WTC11 (cell line): ENCODE measurements at regions not wholly inside any gene's neighbourhood (a gene's known extent, or its start where the extent isn't known, plus 50 kb on each side); places are given as distances from the start of the nearest gene placed in this dataset.
A peak's percentile ranks its signal among the peaks of the same experiment; 100 is the strongest.

ENCODE experiments used
- ATAC-seq: fragments of 200-7000 bp; cut with Tn5 transposase; 2 replicates; pipeline ENCODE4 v1.10.0; 2021; ENCODE audit warnings: mild to moderate bottlenecking, moderate library complexity
- CTCF ChIA-PET: fragments of 300-600 bp; sonication (Branson Sonifier 250); formaldehyde crosslinking; loops from one replicate; lab custom pipeline; 2021; ENCODE audit warnings: antibody characterized with exemption; lab: Charles Lee
- POLR2A ChIA-PET: fragments of 350-600 bp; sonication (Branson Sonifier 250); formaldehyde crosslinking; loops from one replicate; lab custom pipeline; 2021; ENCODE audit warnings: antibody characterized with exemption; lab: Charles Lee
- DNase-seq: peaks from one replicate; pipeline ENCODE4 v3.0.0; 2021; ENCODE audit warnings: low spot score
- H3K27ac Mint-ChIP-seq: 2 replicates; pipeline ENCODE4 v1.8.0; 2021; ENCODE audit warnings: mixed read lengths
- H3K27me3 Mint-ChIP-seq: 2 replicates; pipeline ENCODE4 v1.8.0; 2021; ENCODE audit warnings: low read depth, mild to moderate bottlenecking, moderate library complexity, mixed read lengths
- H3K36me3 Mint-ChIP-seq: 2 replicates; pipeline ENCODE4 v1.8.0; 2021; ENCODE audit warnings: mixed read lengths
- H3K4me1 Mint-ChIP-seq: 2 replicates; pipeline ENCODE4 v1.8.0; 2022; ENCODE audit warnings: mixed read lengths
- H3K4me3 Mint-ChIP-seq: 2 replicates; pipeline ENCODE4 v1.8.0; 2021; ENCODE audit warnings: mild to moderate bottlenecking, moderate library complexity, mixed read lengths
- H3K9me3 Mint-ChIP-seq: 2 replicates; pipeline ENCODE4 v1.8.0; 2021; ENCODE audit warnings: mixed read lengths
- AR ChIP-seq: fragments of 250-450 bp; sonication (Bioruptor Pico); IDR thresholded peaks from 2 replicates; pipeline ENCODE4 v1.9.0; 2021; ENCODE audit warnings: mild to moderate bottlenecking
- CBFB ChIP-seq: sonication (generic); formaldehyde crosslinking; IDR thresholded peaks from 2 replicates; pipeline ENCODE4 v1.8.1; 2022; ENCODE audit warnings: mild to moderate bottlenecking, low read depth, missing genetic modification reagents
- CDX4 ChIP-seq: fragments of 250-450 bp; sonication (Bioruptor Pico); IDR thresholded peaks from 2 replicates; pipeline ENCODE4 v1.9.0; 2021; ENCODE audit warnings: moderate library complexity, mild to moderate bottlenecking, inconsistent platforms, borderline replicate concordance
- CREM ChIP-seq: sonication (generic); formaldehyde crosslinking; IDR thresholded peaks from 2 replicates; pipeline ENCODE4 v1.8.1; 2022; ENCODE audit warnings: mild to moderate bottlenecking, missing genetic modification reagents, moderate library complexity
- E2F1 ChIP-seq: sonication (generic); formaldehyde crosslinking; IDR thresholded peaks from 2 replicates; pipeline ENCODE4 v1.8.0; 2022; ENCODE audit warnings: mild to moderate bottlenecking, missing genetic modification reagents
- EMX1 ChIP-seq: fragments of 250-450 bp; sonication (Bioruptor Pico); IDR thresholded peaks from 2 replicates; pipeline ENCODE4 v1.8.0; 2021; ENCODE audit warnings: mild to moderate bottlenecking
- ESRRA ChIP-seq: sonication (generic); formaldehyde crosslinking; IDR thresholded peaks from 2 replicates; pipeline ENCODE4 v1.8.1; 2022; ENCODE audit warnings: mild to moderate bottlenecking, missing genetic modification reagents, borderline replicate concordance
- FOXK1 ChIP-seq: sonication (generic); formaldehyde crosslinking; IDR thresholded peaks from 2 replicates; pipeline ENCODE4 v1.8.0; 2022; ENCODE audit warnings: mild to moderate bottlenecking, moderate library complexity, missing genetic modification reagents
- GABPB1 ChIP-seq: sonication (generic); formaldehyde crosslinking; IDR thresholded peaks from 2 replicates; pipeline ENCODE4 v1.8.1; 2023; ENCODE audit warnings: mild to moderate bottlenecking, missing genetic modification reagents
- GTF2I ChIP-seq: fragments of 250-450 bp; sonication (Bioruptor Pico); conservative IDR thresholded peaks from 2 replicates; pipeline ENCODE4 v1.4.0; 2021; ENCODE audit warnings: mild to moderate bottlenecking
- IRF1 ChIP-seq: sonication (generic); formaldehyde crosslinking; IDR thresholded peaks from 2 replicates; pipeline ENCODE4 v1.8.0; 2023; ENCODE audit warnings: missing genetic modification reagents
- JAZF1 ChIP-seq: fragments of 250-450 bp; sonication (Bioruptor Pico); IDR thresholded peaks from 2 replicates; pipeline ENCODE4 v1.9.0; 2021; ENCODE audit warnings: moderate library complexity, mild to moderate bottlenecking, inconsistent platforms
- MYBL2 ChIP-seq: sonication (generic); formaldehyde crosslinking; IDR thresholded peaks from 2 replicates; pipeline ENCODE4 v1.8.1; 2023; ENCODE audit warnings: mild to moderate bottlenecking, moderate library complexity, missing genetic modification reagents
- NFATC4 ChIP-seq: fragments of 250-450 bp; sonication (Bioruptor Pico); IDR thresholded peaks from 2 replicates; pipeline ENCODE4 v1.9.0; 2021; ENCODE audit warnings: mild to moderate bottlenecking
- NFE2L1 ChIP-seq: sonication (generic); formaldehyde crosslinking; IDR thresholded peaks from 2 replicates; pipeline ENCODE4 v1.8.1; 2023; ENCODE audit warnings: missing genetic modification reagents
- RORB ChIP-seq: fragments of 250-450 bp; sonication (Bioruptor Pico); IDR thresholded peaks from 2 replicates; pipeline ENCODE4 v1.9.0; 2021; ENCODE audit warnings: mild to moderate bottlenecking
- USF1 ChIP-seq: sonication (generic); formaldehyde crosslinking; IDR thresholded peaks from 2 replicates; pipeline ENCODE4 v1.8.0; 2022; ENCODE audit warnings: mild to moderate bottlenecking, missing genetic modification reagents
- USF2 ChIP-seq: sonication (generic); formaldehyde crosslinking; IDR thresholded peaks from 2 replicates; pipeline ENCODE4 v1.8.1; 2023; ENCODE audit warnings: mild to moderate bottlenecking, missing genetic modification reagents, moderate library complexity
- ZNF219 ChIP-seq: sonication (generic); formaldehyde crosslinking; IDR thresholded peaks from 2 replicates; pipeline ENCODE4 v1.8.0; 2023; ENCODE audit warnings: missing genetic modification reagents, mild to moderate bottlenecking, borderline replicate concordance
- ZNF423 ChIP-seq: fragments of 250-450 bp; sonication (Bioruptor Pico); IDR thresholded peaks from 2 replicates; pipeline ENCODE4 v2.1.2; 2022; ENCODE audit warnings: mild to moderate bottlenecking, moderate library complexity

- Mint-ChIP-seq H3K27ac (no peak overlapping the region), H3K36me3 (no peaks in the 10 kb centered on the region), H3K27me3 (no peaks in the 10 kb centered on the region), H3K4me3 (no peak overlapping the region), H3K9me3 (no peaks in the 10 kb centered on the region), H3K4me1 (no peaks in the 10 kb centered on the region)
- CTCF ChIA-PET: no interaction called here
- DNase-seq: no peak
- ATAC-seq: no peak
- TF ChIP-seq EMX1 (no peak), NFE2L1 (CRISPR knock-in tag) (no peak), CBFB (CRISPR knock-in tag) (no peak)
- POLR2A ChIA-PET: no interaction called here
Observed at GRCh38 chr2:226143091-226143490, 656.5 kb downstream of the IRS1 start.

- H3K4me3 Mint-ChIP-seq: no peak overlapping the region
- ATAC-seq: no peak
- no peaks in the 10 kb centered on the region for H3K9me3 Mint-ChIP-seq
- ChIA-PET POLR2A (no interaction called here), CTCF (no interaction called here)
- H3K27ac Mint-ChIP-seq: no peak overlapping the region
- H3K27me3 Mint-ChIP-seq: no peaks in the 10 kb centered on the region
- no peak for DNase-seq
- TF ChIP-seq USF2 (CRISPR knock-in tag): no peak
- no peak for TF ChIP-seq USF1 (CRISPR knock-in tag)
- no peak for TF ChIP-seq E2F1 (CRISPR knock-in tag)
- TF ChIP-seq MYBL2 (CRISPR knock-in tag): no peak
- TF ChIP-seq CDX4 (CRISPR knock-in tag): no peak
- TF ChIP-seq IRF1 (CRISPR knock-in tag): no peak
- TF ChIP-seq FOXK1 (CRISPR knock-in tag): no peak
- no peak for TF ChIP-seq AR
- TF ChIP-seq GTF2I: no peak
- no peaks in the 10 kb centered on the region for H3K4me1 Mint-ChIP-seq
- no peaks in the 10 kb centered on the region for H3K36me3 Mint-ChIP-seq
Observed at GRCh38 chr2:226142463-226142862, 657.2 kb downstream of the IRS1 start.

- no peaks in the 10 kb centered on the region for H3K36me3 Mint-ChIP-seq
- no peak overlapping the region for H3K27ac Mint-ChIP-seq
- TF ChIP-seq GABPB1 (peak; percentile 87), ZNF423 (CRISPR knock-in tag) (no peak)
- ATAC-seq: no peak
- H3K4me3 Mint-ChIP-seq: no peak overlapping the region
- H3K27me3 Mint-ChIP-seq: no peaks in the 10 kb centered on the region
- ChIA-PET POLR2A (no interaction called here), CTCF (no interaction called here)
- no peak for DNase-seq
- H3K9me3 Mint-ChIP-seq: no peaks in the 10 kb centered on the region
- no peaks in the 10 kb centered on the region for H3K4me1 Mint-ChIP-seq
Observed at GRCh38 chr2:226140594-226140993, 659.0 kb downstream of the IRS1 start.

GRCh38 chr2:226139759-226140158, 659.9 kb downstream of the IRS1 start:
- Mint-ChIP-seq H3K27me3 (no peaks in the 10 kb centered on the region), H3K27ac (no peak overlapping the region), H3K4me3 (no peak overlapping the region), H3K36me3 (no peaks in the 10 kb centered on the region), H3K9me3 (no peaks in the 10 kb centered on the region), H3K4me1 (no peaks in the 10 kb centered on the region)
- TF ChIP-seq GTF2I (no peak), CREM (CRISPR knock-in tag) (no peak), NFATC4 (no peak), ESRRA (CRISPR knock-in tag) (no peak), ZNF219 (no peak), RORB (no peak), JAZF1 (CRISPR knock-in tag) (no peak)
- ChIA-PET CTCF (no interaction called here), POLR2A (no interaction called here)
- DNase-seq (no peak), ATAC-seq (no peak)
